ENCODE measurements at regions not wholly inside any gene's neighbourhood (a gene's known extent, or its start where the extent isn't known, plus 50 kb on each side); places are given as distances from the start of the nearest gene placed in this dataset.

GRCh38 chr14:85243321-85243720 lies 286.6 kb upstream of the FLRT2 start:
- no peak overlapping the region for H3K27ac ChIP-seq (ENCODE audit: poor library complexity, severe bottlenecking)
- ATAC-seq (ENCODE audit: low read depth) (no peak), DNase-seq (ENCODE audit: low spot score) (no peak)
- peaks cover 6% of the 10 kb centered on the region for H3K4me1 ChIP-seq (ENCODE audit: insufficient read depth, poor library complexity, severe bottlenecking)
- H3K27me3 ChIP-seq (ENCODE audit: insufficient read depth, poor library complexity, severe bottlenecking): no peaks in the 10 kb centered on the region
- H3K9me3 ChIP-seq (ENCODE audit: severe bottlenecking): no peaks in the 10 kb centered on the region
- no peaks in the 10 kb centered on the region for H3K36me3 ChIP-seq (ENCODE audit: low read depth)
- H3K4me3 ChIP-seq (ENCODE audit: severe bottlenecking): no peak overlapping the region
- TF ChIP-seq, protein P1, sequence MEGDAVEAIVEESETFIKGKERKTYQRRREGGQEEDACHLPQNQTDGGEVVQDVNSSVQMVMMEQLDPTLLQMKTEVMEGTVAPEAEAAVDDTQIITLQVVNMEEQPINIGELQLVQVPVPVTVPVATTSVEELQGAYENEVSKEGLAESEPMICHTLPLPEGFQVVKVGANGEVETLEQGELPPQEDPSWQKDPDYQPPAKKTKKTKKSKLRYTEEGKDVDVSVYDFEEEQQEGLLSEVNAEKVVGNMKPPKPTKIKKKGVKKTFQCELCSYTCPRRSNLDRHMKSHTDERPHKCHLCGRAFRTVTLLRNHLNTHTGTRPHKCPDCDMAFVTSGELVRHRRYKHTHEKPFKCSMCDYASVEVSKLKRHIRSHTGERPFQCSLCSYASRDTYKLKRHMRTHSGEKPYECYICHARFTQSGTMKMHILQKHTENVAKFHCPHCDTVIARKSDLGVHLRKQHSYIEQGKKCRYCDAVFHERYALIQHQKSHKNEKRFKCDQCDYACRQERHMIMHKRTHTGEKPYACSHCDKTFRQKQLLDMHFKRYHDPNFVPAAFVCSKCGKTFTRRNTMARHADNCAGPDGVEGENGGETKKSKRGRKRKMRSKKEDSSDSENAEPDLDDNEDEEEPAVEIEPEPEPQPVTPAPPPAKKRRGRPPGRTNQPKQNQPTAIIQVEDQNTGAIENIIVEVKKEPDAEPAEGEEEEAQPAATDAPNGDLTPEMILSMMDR (IDR thresholded peaks at IDR 0.05; ENCODE audit: poor library complexity, severe bottlenecking): no peak

- no peaks in the 10 kb centered on the region for H3K9me3 ChIP-seq (ENCODE audit: severe bottlenecking)
- TF ChIP-seq, protein P1 (IDR thresholded peaks at IDR 0.05; ENCODE audit: poor library complexity, severe bottlenecking): no peak
- no peak for ATAC-seq (ENCODE audit: low read depth)
- peaks cover 20% of the 10 kb centered on the region for H3K4me1 ChIP-seq (ENCODE audit: insufficient read depth, poor library complexity, severe bottlenecking)
- H3K36me3 ChIP-seq (ENCODE audit: low read depth): no peaks in the 10 kb centered on the region
- no peak for DNase-seq (ENCODE audit: low spot score)
- no peaks in the 10 kb centered on the region for H3K27me3 ChIP-seq (ENCODE audit: insufficient read depth, poor library complexity, severe bottlenecking)
- no peak overlapping the region for H3K4me3 ChIP-seq (ENCODE audit: severe bottlenecking)
- no peak overlapping the region for H3K27ac ChIP-seq (ENCODE audit: poor library complexity, severe bottlenecking)
Observed at GRCh38 chr14:85247071-85247470, 282.9 kb upstream of the FLRT2 start.

DNA sequence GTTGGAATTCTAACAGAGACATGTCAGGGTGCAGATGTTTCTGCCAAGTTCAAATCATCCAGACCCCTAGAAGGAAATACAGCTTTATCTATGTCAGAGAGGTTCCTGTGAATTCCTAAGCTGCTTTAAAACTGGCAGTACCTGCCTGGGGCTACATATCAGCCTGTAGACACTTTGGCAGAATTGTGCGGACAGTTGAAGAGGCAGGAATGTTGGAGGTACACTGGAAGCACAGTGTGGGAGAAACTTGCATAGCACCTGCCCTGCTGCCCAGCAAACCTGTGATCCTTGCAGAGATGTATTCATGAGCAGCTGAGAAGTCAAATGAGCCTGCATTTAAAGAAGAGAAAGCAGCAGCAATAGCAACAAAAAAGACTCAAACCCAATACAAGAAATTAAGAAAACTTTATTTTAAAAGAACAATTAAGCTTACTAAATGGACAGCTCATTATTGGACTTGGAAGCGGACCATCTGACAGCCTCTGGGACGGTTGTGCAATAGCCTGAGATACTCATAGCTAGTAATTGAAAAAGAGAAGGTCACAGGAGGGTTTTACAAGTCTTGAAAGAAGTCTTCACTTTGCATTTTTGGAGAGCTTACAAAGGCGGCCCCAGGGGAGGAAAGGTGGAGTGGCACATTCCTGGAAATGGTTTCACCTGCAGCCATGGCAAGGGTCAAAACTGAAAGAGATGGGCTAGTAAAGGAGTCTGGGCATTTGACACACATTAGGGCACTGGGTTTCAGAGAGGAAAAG lies 280.9 kb upstream of the FLRT2 start:
- H3K9me3 ChIP-seq (ENCODE audit: severe bottlenecking): no peaks in the 10 kb centered on the region
- peak; percentile 44; the same call in 2 of the 3 replicates for ATAC-seq (ENCODE audit: low read depth)

DNA sequence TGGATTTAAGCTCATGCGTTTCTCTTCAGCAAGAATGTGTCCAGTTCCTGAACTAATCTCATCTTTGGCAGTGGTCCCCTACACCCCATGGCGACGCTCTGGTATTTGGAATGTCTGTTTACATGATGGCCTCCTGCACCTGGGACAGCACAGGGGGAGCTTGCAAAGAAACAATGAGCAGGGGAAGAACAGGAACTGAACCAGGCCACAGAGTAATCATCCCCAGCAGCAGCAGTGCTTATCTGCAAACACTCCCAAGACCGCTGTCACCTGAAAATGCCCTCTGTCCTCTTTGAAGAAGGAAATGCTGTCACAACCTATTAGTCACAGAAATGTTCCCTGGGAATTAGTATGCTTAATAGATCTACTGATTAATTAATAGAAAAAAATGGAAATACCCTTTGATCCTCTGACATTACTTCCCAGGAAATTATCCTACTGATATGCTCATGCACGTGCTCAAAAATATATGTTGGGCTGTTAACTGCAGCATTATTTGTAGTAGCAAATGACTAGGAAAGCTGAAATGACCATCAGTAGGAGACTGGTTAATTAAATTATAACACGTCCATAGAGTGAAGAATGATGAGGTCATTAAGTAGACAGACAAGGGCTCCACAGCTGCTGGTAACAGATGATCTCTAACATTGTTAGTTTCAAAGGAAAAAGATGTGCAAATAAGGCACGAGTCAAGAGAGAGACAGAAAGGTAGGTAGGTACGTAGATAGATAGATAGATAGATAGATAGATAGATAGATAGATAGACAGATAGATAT lies 279.3 kb upstream of the FLRT2 start:
- Histone ChIP-seq H3K4me3 (ENCODE audit: severe bottlenecking) (no peak overlapping the region), H3K9me3 (ENCODE audit: severe bottlenecking) (no peaks in the 10 kb centered on the region), H3K36me3 (ENCODE audit: low read depth) (no peaks in the 10 kb centered on the region), H3K4me1 (ENCODE audit: insufficient read depth, poor library complexity, severe bottlenecking) (peaks cover 26% of the 10 kb centered on the region), H3K27me3 (ENCODE audit: insufficient read depth, poor library complexity, severe bottlenecking) (no peaks in the 10 kb centered on the region), H3K27ac (ENCODE audit: poor library complexity, severe bottlenecking) (no peak overlapping the region)
- DNase-seq (ENCODE audit: low spot score) (no peak), ATAC-seq (ENCODE audit: low read depth) (no peak)
- TF ChIP-seq, protein P1 (IDR thresholded peaks at IDR 0.05; ENCODE audit: poor library complexity, severe bottlenecking): no peak

More for the DNA sequence above, 280.9 kb upstream of the FLRT2 start:
- H3K4me1 ChIP-seq (ENCODE audit: insufficient read depth, poor library complexity, severe bottlenecking): peaks cover 26% of the 10 kb centered on the region
- TF ChIP-seq, protein P1 (IDR thresholded peaks at IDR 0.05; ENCODE audit: poor library complexity, severe bottlenecking): no peak
- H3K36me3 ChIP-seq (ENCODE audit: low read depth): no peaks in the 10 kb centered on the region
- H3K27me3 ChIP-seq (ENCODE audit: insufficient read depth, poor library complexity, severe bottlenecking): no peaks in the 10 kb centered on the region
- H3K27ac ChIP-seq (ENCODE audit: poor library complexity, severe bottlenecking): peak overlapping the region; percentile 19
- H3K4me3 ChIP-seq (ENCODE audit: severe bottlenecking): no peak overlapping the region
- no peak for DNase-seq (ENCODE audit: low spot score)

Data from RWPE2 (cell line).